HepG2 (cell line): ENCODE measurements at regions not wholly inside any gene's neighbourhood (a gene's known extent, or its start where the extent isn't known, plus 50 kb on each side); places are given as distances from the start of the nearest gene placed in this dataset.

Experiments used
- CEBPZ ChIP-seq: IDR thresholded peaks from 2 replicates; pipeline ENCODE4 v1.6.1; 2012; ENCODE audit warnings: low read length, improper control_type of control experiment
- CHCHD3 ChIP-seq: sonication (generic); formaldehyde crosslinking; IDR thresholded peaks from 2 replicates; pipeline ENCODE4 v1.8.0; 2022; ENCODE audit warnings: mild to moderate bottlenecking, missing genetic modification reagents, moderate library complexity
- DNMT1 ChIP-seq: sonication (generic); formaldehyde crosslinking; IDR thresholded peaks from 2 replicates; pipeline ENCODE4 v1.5.1; 2020; ENCODE audit warnings: mild to moderate bottlenecking, missing genetic modification reagents
- EED ChIP-seq: sonication (generic); formaldehyde crosslinking; IDR thresholded peaks from 2 replicates; pipeline ENCODE4 v1.5.0; 2020; ENCODE audit warnings: mild to moderate bottlenecking, missing genetic modification reagents
- EHMT2 ChIP-seq: fragments of 200-600 bp; sonication (generic); IDR thresholded peaks from 2 replicates; pipeline ENCODE4 v1.7.0; 2017; ENCODE audit warnings: antibody characterized with exemption, low read depth, low read length, borderline replicate concordance
- HNRNPK ChIP-seq: fragments of 200-400 bp; formaldehyde crosslinking; IDR thresholded peaks from 2 replicates; pipeline ENCODE4 v1.6.1; 2018; ENCODE audit warnings: low read length, low read depth, moderate library complexity, mild to moderate bottlenecking; ENCODE audit not compliant: poor library complexity, severe bottlenecking
- MBNL3 ChIP-seq: fragments of 250-450 bp; sonication (Bioruptor Pico); conservative IDR thresholded peaks from 2 replicates; pipeline ENCODE4 v1.8.0; 2022; ENCODE audit warnings: mild to moderate bottlenecking, inconsistent platforms
- ONECUT2 ChIP-seq: sonication (generic); formaldehyde crosslinking; IDR thresholded peaks from 2 replicates; pipeline ENCODE4 v1.4.0; 2020; ENCODE audit warnings: missing genetic modification reagents
- PTBP1 ChIP-seq: fragments of 200-400 bp; formaldehyde crosslinking; IDR thresholded peaks from 2 replicates; pipeline ENCODE4 v1.6.1; 2018; ENCODE audit warnings: low read length, low read depth; ENCODE audit not compliant: poor library complexity, severe bottlenecking
- SATB2 ChIP-seq: sonication (generic); formaldehyde crosslinking; IDR thresholded peaks from 2 replicates; pipeline ENCODE4 v1.5.0; 2020; ENCODE audit warnings: missing genetic modification reagents
- SP2 ChIP-seq: sonication (generic); formaldehyde crosslinking; IDR thresholded peaks from 2 replicates; pipeline ENCODE4 v1.5.1; 2020; ENCODE audit warnings: mild to moderate bottlenecking, missing genetic modification reagents
- ZFYVE20 ChIP-seq: sonication (generic); formaldehyde crosslinking; IDR thresholded peaks from 2 replicates; pipeline ENCODE4 v1.8.0; 2023; ENCODE audit warnings: low read depth, mild to moderate bottlenecking, moderate library complexity, missing genetic modification reagents, borderline replicate concordance
- ZNF20 ChIP-seq: sonication (generic); formaldehyde crosslinking; IDR thresholded peaks from 2 replicates; pipeline ENCODE4 v1.4.0; 2020; ENCODE audit warnings: mild to moderate bottlenecking, moderate library complexity, missing genetic modification reagents
- ZNF232 ChIP-seq: sonication (generic); formaldehyde crosslinking; IDR thresholded peaks from 2 replicates; pipeline ENCODE4 v1.4.0; 2020; ENCODE audit warnings: missing genetic modification reagents, borderline replicate concordance
- ZNF296 ChIP-seq: sonication (generic); formaldehyde crosslinking; conservative IDR thresholded peaks from 2 replicates; pipeline ENCODE4 v1.5.0; 2020; ENCODE audit warnings: mild to moderate bottlenecking, missing genetic modification reagents
- ZNF318 ChIP-seq: sonication (generic); formaldehyde crosslinking; IDR thresholded peaks from 2 replicates; pipeline ENCODE4 v1.4.0; 2020; ENCODE audit warnings: mild to moderate bottlenecking, missing genetic modification reagents
- ZNF598 ChIP-seq: sonication (generic); formaldehyde crosslinking; IDR thresholded peaks from 2 replicates; pipeline ENCODE4 v1.5.1; 2020; ENCODE audit warnings: mild to moderate bottlenecking, missing genetic modification reagents, borderline replicate concordance
- ZNF678 ChIP-seq: sonication (generic); formaldehyde crosslinking; IDR thresholded peaks from 2 replicates; pipeline ENCODE4 v1.4.0; 2020; ENCODE audit warnings: mild to moderate bottlenecking, missing genetic modification reagents
- ZSCAN9 ChIP-seq: IDR thresholded peaks from 2 replicates; pipeline ENCODE4 v1.6.1; 2016; ENCODE audit warnings: borderline replicate concordance

- TF ChIP-seq EED (no peak), ZNF598 (CRISPR knock-in tag) (no peak), CEBPZ (no peak), HNRNPK (no peak), SP2 (CRISPR knock-in tag) (no peak), DNMT1 (CRISPR knock-in tag) (no peak), ZNF20 (CRISPR knock-in tag) (no peak), ZNF232 (no peak), ZSCAN9 (CRISPR knock-in tag) (peak; percentile 79; the same call in 1 of the 2 replicates), ZNF678 (CRISPR knock-in tag) (no peak), EHMT2 (peak; percentile 46; the same call in 1 of the 2 replicates), MBNL3 (CRISPR knock-in tag) (no peak), ZFYVE20 (no peak), CHCHD3 (CRISPR knock-in tag) (no peak), PTBP1 (no peak), ONECUT2 (CRISPR knock-in tag) (no peak), ZNF318 (CRISPR knock-in tag) (no peak), ZNF296 (CRISPR knock-in tag) (no peak), SATB2 (CRISPR knock-in tag) (no peak)
These were observed 123.2 kb upstream of the FOXN3 start (continued) for GRCh38 chr14:89540009-89540829.
